ENCODE measurements at regions not wholly inside any gene's neighbourhood (a gene's known extent, or its start where the extent isn't known, plus 50 kb on each side); places are given as distances from the start of the nearest gene placed in this dataset.

DNA sequence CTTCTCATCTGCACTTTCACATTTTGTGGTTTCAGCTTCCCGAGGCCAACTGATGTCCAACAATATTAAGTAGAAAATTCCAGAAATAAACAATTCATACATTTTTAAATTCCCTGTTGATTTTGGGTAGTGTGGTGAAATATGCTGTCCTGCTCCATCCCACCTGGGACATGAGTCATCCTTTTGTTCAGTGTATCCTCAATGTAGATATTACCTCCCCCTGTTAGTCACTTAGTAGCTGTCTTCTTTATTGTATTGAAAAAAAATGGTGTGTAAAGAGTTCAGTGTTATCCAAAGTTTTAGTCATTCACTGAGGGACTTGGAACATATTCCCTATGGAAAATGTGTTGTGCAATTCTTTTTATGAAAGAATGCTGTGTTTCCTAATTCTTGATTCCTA is 348.1 kb downstream of the SOCS6 start:
- no peak for TF ChIP-seq POLR2A (IDR thresholded peaks at IDR 0.05)
- TF ChIP-seq, protein P1, sequence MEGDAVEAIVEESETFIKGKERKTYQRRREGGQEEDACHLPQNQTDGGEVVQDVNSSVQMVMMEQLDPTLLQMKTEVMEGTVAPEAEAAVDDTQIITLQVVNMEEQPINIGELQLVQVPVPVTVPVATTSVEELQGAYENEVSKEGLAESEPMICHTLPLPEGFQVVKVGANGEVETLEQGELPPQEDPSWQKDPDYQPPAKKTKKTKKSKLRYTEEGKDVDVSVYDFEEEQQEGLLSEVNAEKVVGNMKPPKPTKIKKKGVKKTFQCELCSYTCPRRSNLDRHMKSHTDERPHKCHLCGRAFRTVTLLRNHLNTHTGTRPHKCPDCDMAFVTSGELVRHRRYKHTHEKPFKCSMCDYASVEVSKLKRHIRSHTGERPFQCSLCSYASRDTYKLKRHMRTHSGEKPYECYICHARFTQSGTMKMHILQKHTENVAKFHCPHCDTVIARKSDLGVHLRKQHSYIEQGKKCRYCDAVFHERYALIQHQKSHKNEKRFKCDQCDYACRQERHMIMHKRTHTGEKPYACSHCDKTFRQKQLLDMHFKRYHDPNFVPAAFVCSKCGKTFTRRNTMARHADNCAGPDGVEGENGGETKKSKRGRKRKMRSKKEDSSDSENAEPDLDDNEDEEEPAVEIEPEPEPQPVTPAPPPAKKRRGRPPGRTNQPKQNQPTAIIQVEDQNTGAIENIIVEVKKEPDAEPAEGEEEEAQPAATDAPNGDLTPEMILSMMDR (IDR thresholded peaks at IDR 0.05): no peak

Measured in uterus (tissue), 2 donors.